Tibial artery (tissue), 4 donors: ENCODE measurements at regions not wholly inside any gene's neighbourhood (a gene's known extent, or its start where the extent isn't known, plus 50 kb on each side); places are given as distances from the start of the nearest gene placed in this dataset.

Source experiments
- DNase-seq, 2 donors: peaks; one replicate each; pipeline ENCODE4 v3.0.0-alpha.2; 2019
- H3K27ac ChIP-seq, 2 donors: fragments of 200-600 bp; sonication (generic) in 1 of 2; 1 replicate in 1 of 2; 2 replicates in 1 of 2; pipeline ENCODE4 v1.5.1; 2018 to 2019; ENCODE audit warnings: mild to moderate bottlenecking in 1 of 2
- H3K27me3 ChIP-seq, 2 donors: fragments of 200-600 bp; sonication (generic) in 1 of 2; one replicate each; pipeline versions ENCODE4 v1.5.1 to v1.6.0; 2016 to 2019
- H3K36me3 ChIP-seq, 3 donors: fragments of 200-600 bp; sonication (generic) in 2 of 3; one replicate each; pipeline ENCODE4 v1.5.1; 2016 to 2019; ENCODE audit warnings: mild to moderate bottlenecking in 2 of 3
- H3K4me1 ChIP-seq, 4 donors: fragments of 200-600 bp; sonication (generic) in 2 of 4; 1 replicate in 3 of 4; 2 replicates in 1 of 4; pipeline ENCODE4 v1.5.1; 2016 to 2019
- H3K4me3 ChIP-seq, 2 donors: fragments of 200-600 bp; sonication (generic) in 1 of 2; 1 replicate in 1 of 2; 2 replicates in 1 of 2; pipeline ENCODE4 v1.5.1; 2018 to 2019; ENCODE audit warnings: mild to moderate bottlenecking in 2 of 2
- H3K9me3 ChIP-seq, 3 donors: fragments of 200-600 bp; sonication (generic) in 1 of 3; one replicate each; pipeline ENCODE4 v1.5.1; 2016 to 2019
- intact Hi-C: fragments of 100-400 bp; cut with DNase I; formaldehyde crosslinking; loops from one replicate; pipeline ENCODE4 v1.15.0; 2023; ENCODE audit warnings: low total_unique reads
- TF ChIP-seq, protein P1 (sequence below), 2 experiments: fragments of 200-600 bp in 1 of 2; fragments of 450-650 bp in 1 of 2; IDR thresholded peaks; one replicate each; pipeline ENCODE4 v1.5.1; 2017 to 2019; ENCODE audit warnings: antibody characterized with exemption in 2 of 2, mild to moderate bottlenecking in 1 of 2, moderate library complexity in 1 of 2

DNA sequence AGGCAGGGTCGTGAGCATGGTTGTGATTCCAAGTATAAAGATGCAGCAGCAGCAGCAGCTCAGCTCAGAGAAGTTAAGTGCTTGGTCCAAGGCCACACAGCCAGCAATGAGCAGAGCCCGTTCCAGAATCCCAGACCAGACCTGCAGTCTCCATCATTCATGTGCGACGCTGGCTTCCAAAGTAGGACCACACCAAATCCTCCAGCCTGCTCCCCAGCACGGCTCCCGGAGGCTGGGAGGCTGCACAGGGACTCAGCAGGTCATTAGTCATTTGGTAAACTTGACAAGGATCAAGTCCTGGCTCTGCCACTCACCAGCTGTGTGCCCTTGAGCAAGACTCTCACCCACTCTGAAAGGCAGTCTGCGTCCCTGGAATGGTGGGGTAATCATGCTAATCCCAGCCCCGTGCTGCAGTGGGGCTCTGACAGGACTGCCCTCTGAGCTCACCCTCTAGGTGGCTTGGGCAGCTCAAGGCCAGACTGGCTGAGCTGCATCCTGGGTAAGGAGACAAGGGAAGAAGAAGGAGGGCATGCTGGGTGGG, 95.1 kb upstream of the TMEM132E start:
- intact Hi-C loops = no loop called here
- H3K27me3 ChIP-seq = peaks cover 0 to 38% of the 10 kb centered on the region in 2 donors
- TF ChIP-seq, protein P1, sequence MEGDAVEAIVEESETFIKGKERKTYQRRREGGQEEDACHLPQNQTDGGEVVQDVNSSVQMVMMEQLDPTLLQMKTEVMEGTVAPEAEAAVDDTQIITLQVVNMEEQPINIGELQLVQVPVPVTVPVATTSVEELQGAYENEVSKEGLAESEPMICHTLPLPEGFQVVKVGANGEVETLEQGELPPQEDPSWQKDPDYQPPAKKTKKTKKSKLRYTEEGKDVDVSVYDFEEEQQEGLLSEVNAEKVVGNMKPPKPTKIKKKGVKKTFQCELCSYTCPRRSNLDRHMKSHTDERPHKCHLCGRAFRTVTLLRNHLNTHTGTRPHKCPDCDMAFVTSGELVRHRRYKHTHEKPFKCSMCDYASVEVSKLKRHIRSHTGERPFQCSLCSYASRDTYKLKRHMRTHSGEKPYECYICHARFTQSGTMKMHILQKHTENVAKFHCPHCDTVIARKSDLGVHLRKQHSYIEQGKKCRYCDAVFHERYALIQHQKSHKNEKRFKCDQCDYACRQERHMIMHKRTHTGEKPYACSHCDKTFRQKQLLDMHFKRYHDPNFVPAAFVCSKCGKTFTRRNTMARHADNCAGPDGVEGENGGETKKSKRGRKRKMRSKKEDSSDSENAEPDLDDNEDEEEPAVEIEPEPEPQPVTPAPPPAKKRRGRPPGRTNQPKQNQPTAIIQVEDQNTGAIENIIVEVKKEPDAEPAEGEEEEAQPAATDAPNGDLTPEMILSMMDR (IDR thresholded peaks at IDR 0.05) = no peak
- no peaks in the 10 kb centered on the region for H3K9me3 ChIP-seq
- DNase-seq = no peak
- H3K36me3 ChIP-seq = no peaks in the 10 kb centered on the region
- no peaks in the 10 kb centered on the region for H3K4me1 ChIP-seq
- no peak overlapping the region for H3K27ac ChIP-seq
- H3K4me3 ChIP-seq = no peak overlapping the region

DNA sequence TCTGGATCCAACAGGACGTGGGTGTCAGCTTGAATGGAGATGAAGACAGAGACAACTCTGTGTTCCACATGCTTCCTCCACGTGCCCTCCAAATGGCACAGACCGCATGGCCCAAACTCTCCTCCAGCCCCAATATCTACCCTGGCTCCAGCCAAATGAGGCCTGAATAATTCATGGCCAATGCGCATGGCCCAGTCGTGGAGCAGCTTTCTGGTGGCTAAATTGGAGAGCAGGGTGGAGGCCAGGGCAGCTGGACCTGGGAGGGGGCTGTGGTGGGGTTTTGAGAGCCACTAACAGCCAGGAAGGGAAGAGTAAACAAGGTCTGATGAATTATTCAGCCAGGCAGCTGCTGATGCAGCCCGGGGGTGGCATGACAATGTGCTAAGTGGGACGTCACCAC, 96.7 kb upstream of the TMEM132E start:
- DNase-seq = no peak
- H3K4me1 ChIP-seq = no peaks in the 10 kb centered on the region
- intact Hi-C loops = no loop called here
- H3K36me3 ChIP-seq = no peaks in the 10 kb centered on the region
- no peak overlapping the region for H3K27ac ChIP-seq
- H3K4me3 ChIP-seq = no peak overlapping the region
- peaks cover 0 to 35% of the 10 kb centered on the region in 2 donors for H3K27me3 ChIP-seq
- no peaks in the 10 kb centered on the region for H3K9me3 ChIP-seq
- TF ChIP-seq, protein P1 (IDR thresholded peaks at IDR 0.05) = no peak

DNA sequence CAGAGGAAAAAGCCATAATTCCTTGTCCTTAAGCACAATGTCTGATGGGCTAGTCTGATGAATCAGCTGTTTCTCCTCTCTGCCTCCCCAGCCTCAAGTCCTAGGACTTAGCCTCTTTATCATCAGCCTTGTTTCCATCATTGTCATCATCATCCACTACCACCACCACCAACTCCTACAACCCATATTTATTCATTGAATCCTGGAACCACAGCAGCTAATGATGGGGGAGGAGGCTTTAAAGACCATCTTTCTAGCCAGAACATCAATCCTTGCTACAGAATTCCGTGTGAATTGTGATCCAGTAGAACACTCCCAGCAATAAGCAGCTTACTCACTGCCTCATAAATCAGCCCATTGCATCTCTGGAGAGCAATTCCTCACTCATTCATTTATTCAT, 97.6 kb upstream of the TMEM132E start:
- H3K27ac ChIP-seq = no peak overlapping the region
- TF ChIP-seq, protein P1 (IDR thresholded peaks at IDR 0.05) = no peak
- no peak overlapping the region for H3K4me3 ChIP-seq
- DNase-seq = no peak
- peaks cover 0 to 31% of the 10 kb centered on the region in 2 donors for H3K27me3 ChIP-seq
- H3K9me3 ChIP-seq = no peaks in the 10 kb centered on the region
- no peaks in the 10 kb centered on the region for H3K36me3 ChIP-seq
- no peaks in the 10 kb centered on the region for H3K4me1 ChIP-seq
- intact Hi-C loops = no loop called here

DNA sequence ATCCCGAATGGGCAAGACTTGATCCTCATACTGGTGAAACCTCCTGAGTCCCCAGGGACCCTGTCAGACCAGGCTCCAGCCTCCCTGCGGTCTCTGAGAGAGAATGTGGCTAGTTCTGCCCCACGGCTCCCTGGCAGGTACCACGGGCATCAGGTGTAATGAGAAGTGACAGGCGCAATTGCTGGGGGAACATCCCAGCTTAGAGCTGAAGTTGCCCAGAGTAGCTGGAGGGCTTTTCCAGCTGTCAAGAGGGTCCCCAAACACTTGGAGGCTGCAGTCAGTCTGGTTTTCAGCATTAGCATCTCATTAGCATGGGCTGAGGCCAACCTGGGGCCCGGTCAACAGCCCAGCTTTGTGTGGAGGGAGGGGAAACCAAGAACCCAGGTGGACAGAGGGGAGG, 100.0 kb upstream of the TMEM132E start:
- H3K27ac ChIP-seq = no peak overlapping the region
- no peak for DNase-seq
- TF ChIP-seq, protein P1 (IDR thresholded peaks at IDR 0.05) = no peak
- no peaks in the 10 kb centered on the region for H3K4me1 ChIP-seq
- no peak overlapping the region for H3K4me3 ChIP-seq
- peaks cover 0 to 28% of the 10 kb centered on the region in 2 donors for H3K27me3 ChIP-seq
- no peaks in the 10 kb centered on the region for H3K9me3 ChIP-seq
- intact Hi-C loops = no loop called here
- no peaks in the 10 kb centered on the region for H3K36me3 ChIP-seq

DNA sequence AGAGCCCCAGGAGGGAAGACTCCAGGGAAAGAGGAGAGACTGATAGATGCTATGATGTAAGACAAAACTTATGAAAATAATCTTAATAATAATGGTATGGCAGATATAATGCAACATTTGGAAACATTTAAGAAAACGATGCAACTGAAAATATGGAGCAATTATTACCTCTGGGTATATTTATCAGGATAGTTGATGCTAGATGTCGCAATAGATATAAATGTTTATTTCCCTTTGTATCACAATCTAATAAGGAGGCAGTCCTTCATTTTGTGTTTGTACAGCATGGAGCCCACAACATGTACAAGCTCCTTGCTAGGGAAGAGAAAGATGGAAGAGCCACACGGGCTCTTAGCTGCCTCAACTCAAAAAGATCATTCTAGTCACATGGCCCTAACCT, 101.1 kb upstream of the TMEM132E start:
- Histone ChIP-seq H3K36me3 (no peaks in the 10 kb centered on the region), H3K4me3 (no peak overlapping the region), H3K27ac (no peak overlapping the region), H3K27me3 (peaks cover 0 to 22% of the 10 kb centered on the region in 2 donors), H3K9me3 (no peaks in the 10 kb centered on the region), H3K4me1 (no peaks in the 10 kb centered on the region)
- intact Hi-C loops = no loop called here
- TF ChIP-seq, protein P1 (IDR thresholded peaks at IDR 0.05) = no peak
- no peak for DNase-seq

DNA sequence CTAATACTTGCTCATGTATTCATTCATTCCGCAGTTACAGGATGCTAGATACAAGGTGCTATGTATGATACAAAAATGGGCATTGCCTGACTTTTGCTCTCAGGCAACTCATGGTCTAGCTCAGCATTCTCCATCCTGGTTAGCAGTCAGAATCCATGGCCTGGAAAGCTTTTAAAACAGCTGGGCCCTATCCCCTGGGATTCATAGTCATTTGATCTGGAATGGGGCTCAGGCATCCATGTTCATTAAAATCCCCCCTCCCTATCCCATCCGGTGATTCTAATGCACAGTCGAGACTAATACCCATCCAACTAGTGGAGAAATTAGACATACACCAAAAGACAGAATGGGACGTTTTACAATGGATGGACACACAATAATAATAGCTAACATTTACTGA, 104.1 kb upstream of the TMEM132E start:
- Histone ChIP-seq H3K27ac (no peak overlapping the region), H3K9me3 (no peaks in the 10 kb centered on the region), H3K27me3 (peaks cover 0 to 10% of the 10 kb centered on the region in 2 donors), H3K36me3 (no peaks in the 10 kb centered on the region), H3K4me1 (no peaks in the 10 kb centered on the region), H3K4me3 (no peak overlapping the region)
- TF ChIP-seq, protein P1 (IDR thresholded peaks at IDR 0.05) = no peak
- intact Hi-C loops = no loop called here
- no peak for DNase-seq
